ENCODE measurements at regions not wholly inside any gene's neighbourhood (a gene's known extent, or its start where the extent isn't known, plus 50 kb on each side); places are given as distances from the start of the nearest gene placed in this dataset.

- no peak for DNase-seq
Measured at GRCh38 chr1:170470121-170470520, 61.8 kb upstream of the GORAB start.

- DNase-seq, result no peak
Measured at GRCh38 chr1:170471398-170472053, 60.4 kb upstream of the GORAB start.

GRCh38 chr1:170481000-170481399 is 51.0 kb upstream of the GORAB start:
- DNase-seq, result no peak

Data from GDM1 (cell line).